ENCODE measurements at regions not wholly inside any gene's neighbourhood (a gene's known extent, or its start where the extent isn't known, plus 50 kb on each side); places are given as distances from the start of the nearest gene placed in this dataset.

- Histone ChIP-seq H3K4me3 (no peak overlapping the region), H3K27ac (no peak overlapping the region), H3K9me3 (no peaks in the 10 kb centered on the region), H3K36me3 (no peaks in the 10 kb centered on the region), H3K4me1 (no peaks in the 10 kb centered on the region), H3K27me3 (no peaks in the 10 kb centered on the region)
- DNase-seq: no peak
- no peak for TF ChIP-seq POLR2A (IDR thresholded peaks at IDR 0.05)
- no peak for TF ChIP-seq POLR2AphosphoS5 (IDR thresholded peaks at IDR 0.05)
- no peak for TF ChIP-seq EP300 (IDR thresholded peaks at IDR 0.05)
- intact Hi-C loops (cut with DNase I): no loop called here
Observed at GRCh38 chr1:98098473-98098872, 177.6 kb upstream of the DPYD start.

GRCh38 chr1:98090351-98090750 lies 169.5 kb upstream of the DPYD start:
- TF ChIP-seq POLR2AphosphoS5 (IDR thresholded peaks at IDR 0.05) (no peak), EP300 (IDR thresholded peaks at IDR 0.05) (no peak), POLR2A (IDR thresholded peaks at IDR 0.05) (no peak), CTCF (IDR thresholded peaks at IDR 0.05) (no peak)
- no peaks in the 10 kb centered on the region for H3K4me1 ChIP-seq
- no peaks in the 10 kb centered on the region for H3K36me3 ChIP-seq
- H3K27ac ChIP-seq: no peak overlapping the region
- DNase-seq: no peak
- intact Hi-C loops (cut with DNase I): no loop called here
- no peaks in the 10 kb centered on the region for H3K27me3 ChIP-seq
- no peaks in the 10 kb centered on the region for H3K9me3 ChIP-seq
- H3K4me3 ChIP-seq: no peak overlapping the region

- H3K27me3 ChIP-seq: no peaks in the 10 kb centered on the region
- DNase-seq: no peak
- TF ChIP-seq POLR2AphosphoS5 (IDR thresholded peaks at IDR 0.05) (no peak), CTCF (IDR thresholded peaks at IDR 0.05) (no peak), EP300 (IDR thresholded peaks at IDR 0.05) (no peak), POLR2A (IDR thresholded peaks at IDR 0.05) (no peak)
- H3K9me3 ChIP-seq: no peaks in the 10 kb centered on the region
- H3K27ac ChIP-seq: no peak overlapping the region
- H3K4me3 ChIP-seq: no peak overlapping the region
- intact Hi-C loops (cut with DNase I): no loop called here
- no peaks in the 10 kb centered on the region for H3K4me1 ChIP-seq
- H3K36me3 ChIP-seq: no peaks in the 10 kb centered on the region
- WGBS, 2 donors: 37 to 73% methylated on average over 3 of the region's 3 CpGs
Observed at GRCh38 chr1:98088381-98088780, 167.5 kb upstream of the DPYD start.

- H3K4me3 ChIP-seq: no peak overlapping the region
- H3K4me1 ChIP-seq: no peaks in the 10 kb centered on the region
- DNase-seq: no peak
- TF ChIP-seq POLR2A (IDR thresholded peaks at IDR 0.05) (no peak), EP300 (IDR thresholded peaks at IDR 0.05) (no peak), POLR2AphosphoS5 (IDR thresholded peaks at IDR 0.05) (no peak), CTCF (IDR thresholded peaks at IDR 0.05) (no peak)
- intact Hi-C loops (cut with DNase I): no loop called here
- no peaks in the 10 kb centered on the region for H3K27me3 ChIP-seq
- no peaks in the 10 kb centered on the region for H3K36me3 ChIP-seq
- WGBS, 2 donors: 59 to 76% methylated on average over 3 of the region's 3 CpGs
- H3K9me3 ChIP-seq: no peaks in the 10 kb centered on the region
- no peak overlapping the region for H3K27ac ChIP-seq
Observed at GRCh38 chr1:98086796-98087441, 166.1 kb upstream of the DPYD start.

GRCh38 chr1:98086156-98086555 lies 165.3 kb upstream of the DPYD start:
- 93 to 96% methylated on average over 1 of the region's 1 CpG for WGBS, 2 donors

More at GRCh38 chr1:98086156-98086555, 165.3 kb upstream of the DPYD start:
- no peaks in the 10 kb centered on the region for H3K4me1 ChIP-seq
- H3K27me3 ChIP-seq: no peaks in the 10 kb centered on the region
- no peaks in the 10 kb centered on the region for H3K9me3 ChIP-seq
- no peak overlapping the region for H3K4me3 ChIP-seq
- DNase-seq: no peak
- H3K36me3 ChIP-seq: no peaks in the 10 kb centered on the region
- H3K27ac ChIP-seq: no peak overlapping the region
- intact Hi-C loops (cut with DNase I): no loop called here
- TF ChIP-seq POLR2A (IDR thresholded peaks at IDR 0.05) (no peak), POLR2AphosphoS5 (IDR thresholded peaks at IDR 0.05) (no peak), CTCF (IDR thresholded peaks at IDR 0.05) (no peak), EP300 (IDR thresholded peaks at IDR 0.05) (no peak)
